Hepatocyte (in vitro differentiated cells): ENCODE measurements at regions not wholly inside any gene's neighbourhood (a gene's known extent, or its start where the extent isn't known, plus 50 kb on each side); places are given as distances from the start of the nearest gene placed in this dataset.
"Not testable (repeated sequence)": the region's sequence is repeated elsewhere in the genome, so short reads cannot be mapped to it uniquely, and the experiment has no call there.

Experiments used
- DNase-seq: peaks from one replicate; pipeline ENCODE4 v3.0.0-alpha.2; 2016; ENCODE audit warnings: low spot score
- H2AFZ ChIP-seq: fragments of 200-600 bp; sonication (generic); 2 replicates; pipeline ENCODE4 v1.6.0; 2016; ENCODE audit warnings: antibody characterized with exemption, mild to moderate bottlenecking
- H3K27ac ChIP-seq: fragments of 200-600 bp; sonication (generic); 2 replicates; pipeline ENCODE4 v1.5.1; 2016; ENCODE audit warnings: mild to moderate bottlenecking
- H3K27me3 ChIP-seq: fragments of 200-600 bp; sonication (generic); 2 replicates; pipeline ENCODE4 v1.6.1; 2016
- H3K36me3 ChIP-seq: fragments of 200-600 bp; sonication (generic); replicated peaks from 2 replicates; pipeline ENCODE4 v1.5.1; 2016; ENCODE audit warnings: low read depth; ENCODE audit not compliant: insufficient read depth
- H3K4me1 ChIP-seq: fragments of 200-600 bp; sonication (generic); 2 replicates; pipeline ENCODE4 v1.5.1; 2016; ENCODE audit warnings: mild to moderate bottlenecking, moderate library complexity; ENCODE audit not compliant: insufficient read depth
- H3K4me2 ChIP-seq: fragments of 200-600 bp; sonication (generic); 2 replicates; pipeline ENCODE4 v1.6.0; 2016
- H3K4me3 ChIP-seq: fragments of 200-600 bp; sonication (generic); 2 replicates; pipeline ENCODE4 v1.5.1; 2016; ENCODE audit warnings: mild to moderate bottlenecking
- H3K79me2 ChIP-seq: fragments of 200-600 bp; sonication (generic); 2 replicates; pipeline ENCODE4 v1.6.0; 2017; ENCODE audit warnings: mild to moderate bottlenecking
- H3K9me2 ChIP-seq: fragments of 200-600 bp; sonication (generic); replicated peaks from 2 replicates; pipeline ENCODE4 v1.6.0; 2017; ENCODE audit warnings: mild to moderate bottlenecking; ENCODE audit not compliant: insufficient read depth
- H3K9me3 ChIP-seq: fragments of 200-600 bp; sonication (generic); 2 replicates; pipeline ENCODE4 v1.5.1; 2016; ENCODE audit warnings: low read depth, mild to moderate bottlenecking
- H4K20me1 ChIP-seq: fragments of 200-600 bp; sonication (generic); 2 replicates; pipeline ENCODE4 v1.6.0; 2016; ENCODE audit warnings: mild to moderate bottlenecking; ENCODE audit not compliant: insufficient read depth, poor library complexity, severe bottlenecking
- EZH2 ChIP-seq: fragments of 200-600 bp; sonication (generic); IDR thresholded peaks from 2 replicates; pipeline ENCODE4 v1.6.1; 2016; ENCODE audit warnings: antibody characterized with exemption, mild to moderate bottlenecking, borderline replicate concordance
- EZH2phosphoT487 ChIP-seq: fragments of 200-600 bp; sonication (generic); IDR thresholded peaks from one replicate; pipeline ENCODE4 v1.6.1; 2018; ENCODE audit warnings: antibody characterized with exemption, mild to moderate bottlenecking, low read depth, moderate library complexity; ENCODE audit not compliant: unreplicated experiment, severe bottlenecking
- WGBS: methylation state at CpG from one replicate; pipeline ENCODE4 v1.1.6; 2016; ENCODE audit warnings: low lambda C conversion rate; ENCODE audit errors: missing lambda C conversion rate; 5-methylcytosine and 5-hydroxymethylcytosine counted together
- TF ChIP-seq, protein P1 (sequence below): fragments of 200-600 bp; sonication (generic); IDR thresholded peaks from 2 replicates; pipeline ENCODE4 v1.5.1; 2016; ENCODE audit warnings: antibody characterized with exemption, mild to moderate bottlenecking; ENCODE audit not compliant: poor library complexity

- Histone ChIP-seq H3K4me3 (no peak overlapping the region), H3K9me2 (no peaks in the 10 kb centered on the region), H3K79me2 (no peaks in the 10 kb centered on the region), H3K27me3 (no peaks in the 10 kb centered on the region), H3K27ac (no peak overlapping the region), H3K4me2 (no peak overlapping the region), H4K20me1 (no peaks in the 10 kb centered on the region), H2AFZ (no peak overlapping the region), H3K9me3 (no peaks in the 10 kb centered on the region), H3K4me1 (peaks cover 5% of the 10 kb centered on the region), H3K36me3 (no peaks in the 10 kb centered on the region)
- 91% methylated on average over 2 of the region's 2 CpGs for WGBS
- no peak for DNase-seq
- TF ChIP-seq EZH2: no peak
- TF ChIP-seq, protein P1, sequence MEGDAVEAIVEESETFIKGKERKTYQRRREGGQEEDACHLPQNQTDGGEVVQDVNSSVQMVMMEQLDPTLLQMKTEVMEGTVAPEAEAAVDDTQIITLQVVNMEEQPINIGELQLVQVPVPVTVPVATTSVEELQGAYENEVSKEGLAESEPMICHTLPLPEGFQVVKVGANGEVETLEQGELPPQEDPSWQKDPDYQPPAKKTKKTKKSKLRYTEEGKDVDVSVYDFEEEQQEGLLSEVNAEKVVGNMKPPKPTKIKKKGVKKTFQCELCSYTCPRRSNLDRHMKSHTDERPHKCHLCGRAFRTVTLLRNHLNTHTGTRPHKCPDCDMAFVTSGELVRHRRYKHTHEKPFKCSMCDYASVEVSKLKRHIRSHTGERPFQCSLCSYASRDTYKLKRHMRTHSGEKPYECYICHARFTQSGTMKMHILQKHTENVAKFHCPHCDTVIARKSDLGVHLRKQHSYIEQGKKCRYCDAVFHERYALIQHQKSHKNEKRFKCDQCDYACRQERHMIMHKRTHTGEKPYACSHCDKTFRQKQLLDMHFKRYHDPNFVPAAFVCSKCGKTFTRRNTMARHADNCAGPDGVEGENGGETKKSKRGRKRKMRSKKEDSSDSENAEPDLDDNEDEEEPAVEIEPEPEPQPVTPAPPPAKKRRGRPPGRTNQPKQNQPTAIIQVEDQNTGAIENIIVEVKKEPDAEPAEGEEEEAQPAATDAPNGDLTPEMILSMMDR: no peak
- TF ChIP-seq EZH2phosphoT487: no peak
These were observed 618.6 kb downstream of the ZWINT start for GRCh38 chr10:55742487-55742886.

DNA sequence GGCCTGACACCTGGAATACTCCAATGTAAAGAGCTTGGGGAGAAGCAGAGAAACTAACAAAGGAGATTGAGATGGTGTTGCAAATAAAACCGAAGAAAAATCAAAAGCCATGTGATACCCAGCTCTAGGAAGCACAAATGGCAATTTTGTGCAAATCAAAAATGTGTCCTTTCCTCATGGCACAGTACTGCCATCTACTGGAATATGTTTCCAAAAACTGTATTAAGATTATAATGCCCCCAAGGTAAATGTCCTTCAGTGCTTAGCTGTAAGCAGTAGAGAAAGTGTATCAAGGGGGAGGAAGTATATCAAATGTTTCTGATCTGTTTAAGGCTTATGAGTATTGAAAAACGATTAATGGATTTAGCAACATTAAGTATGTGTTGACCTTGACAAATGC, 620.3 kb downstream of the ZWINT start:
- not testable (repeated sequence) for H3K27ac ChIP-seq, H3K36me3 ChIP-seq, H3K9me2 ChIP-seq, H2AFZ ChIP-seq, H3K4me3 ChIP-seq, H3K4me1 ChIP-seq, H4K20me1 ChIP-seq, H3K4me2 ChIP-seq, H3K27me3 ChIP-seq, H3K79me2 ChIP-seq, H3K9me3 ChIP-seq
- WGBS: 32% methylated on average over 2 of the region's 2 CpGs
- peak; percentile 51 for DNase-seq
- TF ChIP-seq, protein P1: peak; percentile 54

- 88% methylated on average over 2 of the region's 2 CpGs for WGBS
- Histone ChIP-seq H3K27ac (no peak overlapping the region), H3K27me3 (no peaks in the 10 kb centered on the region), H2AFZ (no peak overlapping the region), H3K79me2 (no peaks in the 10 kb centered on the region), H3K4me1 (no peaks in the 10 kb centered on the region), H3K36me3 (no peaks in the 10 kb centered on the region), H4K20me1 (no peaks in the 10 kb centered on the region), H3K9me3 (no peaks in the 10 kb centered on the region), H3K4me3 (no peak overlapping the region), H3K9me2 (no peaks in the 10 kb centered on the region), H3K4me2 (no peak overlapping the region)
- TF ChIP-seq EZH2phosphoT487 (no peak), EZH2 (no peak)
- TF ChIP-seq, protein P1: no peak
- no peak for DNase-seq
These were observed 620.9 kb downstream of the ZWINT start for GRCh38 chr10:55740110-55740509.

DNA sequence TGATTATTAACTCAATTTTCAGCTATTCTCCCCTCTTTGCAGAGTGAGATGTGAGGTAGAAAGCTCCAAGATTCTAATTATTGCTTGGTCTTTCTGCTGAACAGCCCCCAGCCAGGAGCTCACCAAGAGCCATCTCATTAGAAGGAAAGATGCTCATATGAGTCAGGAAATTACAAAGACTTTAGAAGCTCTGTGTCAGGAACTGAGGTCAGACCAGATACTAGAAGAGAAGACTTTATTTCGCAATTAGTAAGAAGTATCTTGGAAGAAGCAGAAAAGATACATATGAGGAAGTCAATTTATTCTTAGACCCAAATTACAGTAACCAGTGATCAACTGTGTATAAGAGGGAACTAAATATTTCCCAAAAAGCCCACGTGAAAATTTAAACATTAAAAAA, 626.9 kb downstream of the ZWINT start:
- H3K4me2 ChIP-seq: no peak overlapping the region
- H3K27ac ChIP-seq: no peak overlapping the region
- no peak for TF ChIP-seq EZH2phosphoT487
- TF ChIP-seq, protein P1: no peak
- no peaks in the 10 kb centered on the region for H3K27me3 ChIP-seq
- no peaks in the 10 kb centered on the region for H3K9me3 ChIP-seq
- H3K4me3 ChIP-seq: no peak overlapping the region
- H3K9me2 ChIP-seq: no peaks in the 10 kb centered on the region
- H2AFZ ChIP-seq: no peak overlapping the region
- DNase-seq: no peak
- H3K79me2 ChIP-seq: no peaks in the 10 kb centered on the region
- no peaks in the 10 kb centered on the region for H3K36me3 ChIP-seq
- H4K20me1 ChIP-seq: no peaks in the 10 kb centered on the region
- WGBS: 88% methylated on average over 2 of the region's 2 CpGs
- H3K4me1 ChIP-seq: no peaks in the 10 kb centered on the region
